T47D (cell line): ENCODE measurements at regions not wholly inside any gene's neighbourhood (a gene's known extent, or its start where the extent isn't known, plus 50 kb on each side); places are given as distances from the start of the nearest gene placed in this dataset.
A peak's percentile ranks its signal among the peaks of the same experiment; 100 is the strongest.

Experiments used
- DNase-seq, 2 experiments: peaks; one replicate each; pipeline versions ENCODE4 v3.0.0 to v3.0.0-alpha.2; 2011 to 2012; ENCODE audit warnings: low read depth in 1 of 2, low spot score in 1 of 2
- JUND ChIP-seq: IDR thresholded peaks from 2 replicates; pipeline ENCODE4 v1.6.1; 2012; ENCODE audit warnings: low read depth
- in situ Hi-C: cut with HindIII; loops from 2 replicates; pipeline ENCODE4 v1.10.0; 2016; ENCODE audit warnings: low sequenced_read_pairs, low pct_unique_long_range_greater_than_20kb

DNA sequence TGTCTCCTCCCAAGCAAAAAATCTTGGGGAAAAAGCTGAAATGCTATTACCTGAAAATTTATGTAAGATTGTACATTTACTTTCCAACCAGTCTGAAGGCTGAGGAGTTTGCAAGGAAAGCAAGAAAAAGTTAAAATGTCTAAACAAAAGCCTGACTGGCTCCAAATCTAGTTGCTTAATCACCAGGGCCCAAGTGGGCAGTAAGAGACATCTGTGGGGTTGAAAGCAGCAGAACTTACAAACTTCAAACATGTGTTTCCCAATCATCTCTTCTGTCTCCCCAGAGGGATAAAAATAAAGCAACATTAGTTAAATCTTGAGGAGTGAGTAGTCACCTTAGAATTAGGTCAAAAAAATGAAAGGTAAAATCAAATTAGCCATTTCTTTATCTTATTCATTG is 98.6 kb downstream of the OGFRL1 start:
- in situ Hi-C loops: no loop called here
- no peak for DNase-seq

DNA sequence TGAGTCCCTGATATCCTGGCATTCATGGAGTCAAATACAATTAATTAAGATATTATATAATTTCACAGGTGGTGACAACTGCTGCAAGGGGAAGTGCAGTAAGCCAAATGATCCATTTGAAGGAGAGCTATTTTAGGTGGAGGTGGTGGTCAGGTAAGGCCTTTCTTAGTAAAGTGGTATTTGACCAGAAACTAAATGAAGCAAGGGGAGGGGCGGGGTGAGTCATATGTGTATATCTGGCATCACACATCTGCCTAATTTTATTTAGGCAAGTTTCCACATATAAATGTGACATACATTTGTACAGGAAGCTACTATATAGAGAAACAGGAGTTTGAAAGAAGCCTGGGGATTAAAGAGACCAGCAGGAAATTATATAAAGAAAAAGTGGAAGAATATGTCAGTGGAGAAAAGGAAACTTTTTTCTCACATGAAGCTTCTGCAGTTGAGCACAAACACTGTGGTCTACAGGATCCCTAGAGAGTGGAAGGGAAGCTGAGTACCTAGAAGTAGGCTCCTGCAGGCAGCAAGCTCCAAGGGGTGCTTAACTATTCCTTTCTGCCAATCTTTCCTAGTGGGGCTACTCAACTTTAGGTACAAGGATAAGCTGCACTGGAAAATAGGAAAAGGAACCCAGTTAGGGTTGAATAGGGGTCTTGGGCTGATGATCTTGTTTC is 99.6 kb downstream of the OGFRL1 start:
- no peak for TF ChIP-seq JUND
- DNase-seq: no peak
- in situ Hi-C loops: no loop called here

More for the DNA sequence above, 98.6 kb downstream of the OGFRL1 start:
- TF ChIP-seq JUND: no peak

DNA sequence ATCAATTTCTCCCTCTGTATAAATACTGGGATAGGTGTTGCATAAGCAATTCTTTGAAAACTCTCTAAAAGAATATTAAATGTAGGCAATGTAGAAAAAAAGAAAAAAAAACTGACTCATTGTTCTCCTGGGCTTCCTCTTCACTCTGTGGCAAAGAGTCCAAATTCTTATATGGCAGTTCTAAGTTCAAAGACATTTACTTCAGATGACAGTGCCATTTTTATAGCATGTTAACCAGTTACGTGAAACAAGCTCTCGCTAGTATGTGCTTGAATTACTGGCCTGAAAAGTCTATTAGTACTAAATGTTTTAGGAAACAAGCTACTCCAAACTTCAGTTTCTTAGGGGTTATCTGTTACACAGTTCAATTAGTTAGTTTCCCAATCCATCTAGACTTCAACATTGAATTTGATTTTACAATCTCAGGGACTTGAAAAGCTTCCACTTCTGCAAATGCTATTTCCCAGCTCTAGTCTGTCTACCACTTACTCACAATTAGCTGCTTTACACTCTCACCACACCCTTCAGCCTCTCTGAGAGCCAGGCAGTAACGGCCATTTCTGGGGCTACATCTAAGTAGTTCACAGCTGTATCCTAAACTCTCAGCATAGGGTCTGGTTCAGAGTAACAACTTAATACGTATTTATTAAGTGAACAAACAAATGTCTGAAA is 100.4 kb downstream of the OGFRL1 start:
- in situ Hi-C loops: no loop called here
- no peak for DNase-seq
- TF ChIP-seq JUND: no peak

DNA sequence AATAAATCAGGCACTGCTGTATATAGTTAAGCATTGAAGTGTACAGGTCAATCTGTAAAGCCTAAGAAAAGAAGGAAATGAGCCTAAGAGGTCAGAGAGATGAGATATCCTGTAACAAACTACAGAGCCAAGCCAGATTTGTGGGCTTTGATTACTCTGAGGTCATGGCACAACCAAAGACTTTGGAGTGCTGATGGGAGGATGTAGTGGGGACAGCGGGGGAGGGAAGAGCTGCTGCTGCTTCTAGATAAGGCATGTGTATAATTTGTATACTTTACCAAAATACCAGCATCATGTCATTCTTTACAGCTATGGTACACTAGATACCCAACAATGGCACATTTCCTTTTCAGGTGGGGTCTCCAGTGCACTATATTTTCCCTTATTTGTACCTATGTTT is 102.5 kb downstream of the OGFRL1 start:
- TF ChIP-seq JUND: no peak
- DNase-seq: no peak
- in situ Hi-C loops: no loop called here

DNA sequence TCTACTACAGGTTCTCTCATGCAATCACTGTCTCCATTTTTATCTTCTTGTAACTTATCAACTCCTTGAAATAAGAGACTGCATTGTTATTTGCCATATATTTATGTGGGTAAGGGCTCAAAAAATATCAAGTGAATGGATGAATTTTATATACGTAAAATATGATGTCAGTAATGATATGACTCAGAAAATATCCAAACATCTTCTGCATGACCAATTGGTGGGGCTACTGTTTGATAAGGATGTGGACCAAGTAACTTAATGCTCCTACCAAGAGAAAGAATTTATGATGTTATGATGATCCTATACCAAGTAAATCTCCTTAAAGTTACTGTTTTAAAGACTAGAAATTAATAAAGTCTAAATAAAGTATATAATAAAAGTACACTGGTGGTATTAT is 103.7 kb downstream of the OGFRL1 start:
- TF ChIP-seq JUND: no peak
- in situ Hi-C loops: no loop called here
- no peak for DNase-seq

DNA sequence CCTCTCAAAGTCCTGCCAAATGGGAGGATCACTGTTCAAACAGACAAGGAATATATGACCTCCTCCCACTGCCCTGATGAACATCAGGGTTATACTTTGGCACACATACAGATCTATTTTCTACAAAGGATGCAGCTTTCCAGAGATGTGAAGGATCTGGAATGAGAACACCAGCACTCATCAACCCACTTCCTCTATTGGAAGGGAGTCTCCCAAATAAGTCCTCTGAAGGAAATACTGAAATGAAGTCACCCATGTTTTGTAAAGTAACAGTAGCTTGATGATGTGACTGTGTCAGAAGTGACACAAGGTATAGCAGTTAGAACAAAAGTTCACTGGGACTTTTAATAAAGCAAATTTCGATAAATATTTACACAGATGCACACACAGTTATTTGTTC is 104.9 kb downstream of the OGFRL1 start:
- no peak for DNase-seq
- no peak for TF ChIP-seq JUND
- in situ Hi-C loops: no loop called here

DNA sequence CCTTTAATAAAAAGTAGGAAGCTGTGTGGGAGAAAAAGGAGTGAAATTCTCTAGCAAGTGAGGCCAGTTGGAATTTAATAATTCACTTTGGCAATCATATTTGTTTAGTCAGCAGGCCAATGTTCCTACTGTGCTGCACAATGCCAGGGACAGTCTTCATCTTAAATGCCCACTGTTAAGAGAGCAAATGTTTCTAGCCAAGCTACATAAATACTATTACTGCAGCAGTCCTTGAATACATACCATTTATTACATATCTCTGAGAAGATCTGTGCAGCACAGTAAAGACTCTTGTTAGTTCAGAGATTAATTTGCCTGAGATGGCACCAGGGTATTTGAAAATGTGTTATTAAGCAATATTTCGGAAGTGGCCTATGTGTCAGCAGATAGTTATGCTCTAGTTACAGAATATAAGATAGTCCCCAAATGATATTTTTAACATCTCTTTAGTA is 105.4 kb downstream of the OGFRL1 start:
- in situ Hi-C loops: no loop called here
- TF ChIP-seq JUND: no peak; the same call in 1 of the 2 replicates
- peak in 1 of 2 experiments; percentile 29 for DNase-seq

DNA sequence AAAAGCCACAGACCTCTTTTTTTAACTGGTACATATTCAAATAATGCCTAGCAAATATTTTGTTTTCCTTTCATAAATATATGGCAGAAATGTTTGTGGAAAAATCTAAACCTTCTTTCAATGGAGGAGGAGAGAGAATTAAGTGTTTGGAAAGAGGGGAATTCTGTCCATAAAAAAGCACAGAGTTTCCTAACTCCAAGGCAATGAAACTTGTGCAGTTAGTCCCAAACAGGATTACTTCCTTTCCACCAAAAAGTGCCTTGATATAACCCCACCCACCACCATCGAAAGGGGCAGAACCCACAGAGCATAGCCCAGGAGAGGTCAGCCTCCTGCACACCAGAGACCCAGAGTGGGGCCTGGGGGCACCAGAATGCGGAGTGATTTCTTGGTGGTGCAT is 106.3 kb downstream of the OGFRL1 start:
- no peak for DNase-seq
- no peak for TF ChIP-seq JUND
- in situ Hi-C loops: no loop called here

DNA sequence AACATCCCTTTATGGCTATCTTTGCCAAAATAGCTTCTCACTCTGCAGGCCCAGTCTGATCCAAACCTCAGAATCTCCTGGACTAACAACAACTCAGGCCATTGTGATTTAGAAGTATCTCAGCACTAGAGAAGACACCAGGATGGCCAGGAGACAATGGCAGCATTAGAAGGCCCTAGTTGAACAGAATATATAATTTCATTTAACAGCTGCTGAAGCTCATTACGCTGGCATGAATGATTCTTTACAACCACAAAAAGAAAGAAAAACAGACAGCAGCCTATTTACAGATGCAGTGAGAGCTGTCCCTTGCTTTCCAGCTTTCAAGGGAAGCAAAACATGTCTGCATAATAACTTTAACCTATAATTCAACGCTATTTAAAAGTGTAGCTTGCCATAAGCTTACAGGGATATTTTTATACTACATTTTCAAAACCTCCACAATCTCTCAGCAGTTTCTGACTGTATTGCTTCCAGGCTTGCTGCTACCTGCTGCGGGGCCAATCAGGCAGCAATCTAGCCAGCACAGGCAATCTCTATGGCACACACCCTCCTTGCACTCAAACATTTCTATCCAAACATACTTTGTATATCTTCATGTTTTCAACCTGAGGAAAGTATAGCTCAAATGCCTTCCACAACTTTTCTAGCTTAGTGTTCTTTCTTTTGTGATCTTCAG is 107.3 kb downstream of the OGFRL1 start:
- TF ChIP-seq JUND: no peak
- no peak for DNase-seq
- in situ Hi-C loops: no loop called here

DNA sequence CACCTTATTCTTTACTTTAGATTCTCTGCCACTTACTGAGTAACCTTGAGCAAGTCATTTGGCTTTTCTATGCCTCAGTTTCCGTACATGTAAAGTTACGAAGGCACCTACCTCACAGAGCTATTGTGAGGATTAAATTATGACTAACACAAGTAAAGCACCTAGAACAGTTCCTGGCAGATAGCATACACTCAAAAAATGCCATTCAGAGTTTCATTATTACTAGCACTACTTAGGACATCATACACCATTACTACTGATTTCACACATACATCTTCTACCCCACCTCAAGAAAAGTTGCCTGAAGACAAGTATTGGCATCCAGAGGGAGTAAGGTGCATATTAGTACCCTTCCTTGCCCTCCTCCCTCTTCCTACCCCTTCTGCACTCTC is 107.8 kb downstream of the OGFRL1 start:
- DNase-seq: no peak
- no peak for TF ChIP-seq JUND
- in situ Hi-C loops: no loop called here

DNA sequence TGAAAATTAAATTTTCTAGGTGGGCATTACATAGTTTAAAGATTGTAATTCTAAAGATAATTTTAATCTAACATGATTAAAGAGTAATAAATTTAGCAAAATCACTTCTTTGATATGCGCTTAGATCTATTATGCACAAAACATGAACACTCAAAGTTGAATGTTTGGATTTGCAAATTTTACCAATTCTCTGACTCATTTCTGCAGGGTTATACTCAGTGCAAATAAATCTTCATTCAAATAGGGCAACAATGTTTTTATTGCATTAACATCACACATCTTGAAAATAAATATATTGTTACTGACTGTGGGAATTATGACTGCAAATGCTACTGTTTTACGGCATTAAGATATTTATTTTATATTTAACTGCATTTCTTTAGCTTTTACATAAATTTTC is 110.7 kb downstream of the OGFRL1 start:
- DNase-seq: no peak
- in situ Hi-C loops: no loop called here
- no peak for TF ChIP-seq JUND

DNA sequence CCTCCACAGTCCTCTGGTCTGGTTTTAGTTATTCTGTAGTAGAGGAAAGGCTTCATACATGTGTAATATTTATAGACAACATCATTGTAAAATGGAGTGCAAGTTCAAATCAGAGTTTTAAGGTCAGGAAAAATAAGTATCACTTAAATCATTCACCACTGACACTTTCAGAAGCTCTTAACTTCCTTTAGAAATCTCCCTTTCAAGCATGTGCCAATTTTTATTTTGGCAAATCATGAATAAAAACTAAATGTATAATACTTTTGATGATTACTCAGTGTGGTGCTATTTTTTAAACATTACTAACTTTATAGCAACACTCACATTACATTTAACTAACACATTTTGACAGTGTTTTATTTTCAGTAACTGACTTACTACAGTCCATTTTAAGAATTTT is 112.2 kb downstream of the OGFRL1 start:
- in situ Hi-C loops: no loop called here

DNA sequence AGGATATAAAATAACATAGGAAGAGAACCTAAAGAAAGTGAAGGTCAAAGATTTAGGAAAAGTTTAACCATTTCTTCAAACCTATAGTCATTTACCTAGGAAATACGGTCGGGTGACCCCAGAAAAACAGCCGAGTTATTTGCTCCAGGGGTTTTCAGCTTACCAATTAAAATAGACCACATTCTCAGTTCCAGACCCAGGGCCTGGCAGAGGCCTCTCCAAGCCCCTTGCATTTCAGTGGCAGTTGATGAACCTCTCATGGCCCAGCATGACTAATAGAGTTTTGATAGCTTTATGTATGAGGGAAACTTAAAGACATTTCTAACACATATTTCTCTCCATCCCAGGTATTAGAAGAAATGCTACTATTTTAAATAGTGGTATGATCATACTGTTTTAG is 113.5 kb downstream of the OGFRL1 start:
- in situ Hi-C loops: no loop called here
- DNase-seq: no peak
- TF ChIP-seq JUND: no peak

More for the DNA sequence above, 112.2 kb downstream of the OGFRL1 start:
- TF ChIP-seq JUND: no peak
- DNase-seq: no peak
